HuH-7.5 (cell line): ENCODE measurements at regions not wholly inside any gene's neighbourhood (a gene's known extent, or its start where the extent isn't known, plus 50 kb on each side); places are given as distances from the start of the nearest gene placed in this dataset.

Experiments used
- DNase-seq: peaks from one replicate; pipeline ENCODE4 v3.0.0; 2011; ENCODE audit warnings: low spot score

DNA sequence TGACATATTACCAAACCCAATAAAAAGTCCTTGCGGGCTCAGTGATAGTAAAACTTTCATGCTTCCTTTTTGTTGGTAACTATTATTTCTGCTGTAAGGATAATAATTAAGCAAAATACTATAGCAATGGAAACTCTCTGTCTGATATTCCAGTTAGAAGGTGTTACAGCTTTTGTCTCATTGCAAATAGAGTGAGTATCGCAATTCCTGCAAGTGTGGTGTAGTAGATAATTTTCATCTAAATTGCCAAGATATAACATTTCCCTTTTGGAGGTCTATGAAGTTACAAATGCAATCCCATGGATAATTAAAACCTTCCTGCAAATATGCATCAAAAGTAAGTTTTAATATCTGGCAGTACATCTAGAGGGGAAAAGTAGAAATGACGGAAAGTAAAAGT is 88.7 kb upstream of the CD93 start:
- no peak for DNase-seq

DNA sequence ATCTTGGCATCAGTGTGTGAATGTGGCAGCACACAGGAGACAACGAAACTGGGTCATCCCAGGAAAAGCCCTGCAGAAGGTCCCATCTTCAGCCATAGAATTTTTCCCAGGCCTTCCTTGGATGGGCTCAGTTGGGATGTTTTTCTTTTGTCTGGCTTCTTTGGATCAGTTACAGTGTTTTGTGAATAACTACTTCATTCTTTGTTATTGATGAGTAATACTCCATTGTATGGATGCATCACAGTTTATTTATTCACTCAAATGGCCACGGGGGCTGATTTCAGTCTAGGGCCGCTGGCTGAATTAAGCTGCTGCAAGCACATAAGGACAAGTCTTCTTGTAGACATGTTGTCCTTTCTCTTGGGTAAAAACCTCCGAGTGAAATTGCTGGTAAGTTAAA is 81.3 kb upstream of the CD93 start:
- DNase-seq, result no peak

DNA sequence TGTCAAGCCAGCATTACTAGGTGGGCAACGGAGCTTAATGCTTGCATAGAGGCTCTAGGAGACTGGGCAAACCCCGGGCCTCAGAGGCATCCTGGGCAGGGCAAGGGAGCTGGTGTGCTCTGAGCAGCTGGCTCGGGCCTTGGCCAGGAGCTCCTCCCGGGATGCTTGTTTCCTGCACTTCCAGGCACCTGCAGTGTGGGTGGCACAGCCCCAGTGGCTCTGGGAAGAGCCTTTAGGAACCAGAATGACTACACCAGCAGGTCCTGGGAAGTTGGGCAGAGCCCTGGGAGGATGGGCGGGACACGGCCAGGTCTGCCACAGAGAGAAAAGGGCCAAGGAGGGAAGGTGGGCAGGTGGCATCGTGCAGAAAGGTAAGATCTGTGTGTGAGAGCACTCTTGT is 80.4 kb upstream of the CD93 start:
- DNase-seq, result no peak

DNA sequence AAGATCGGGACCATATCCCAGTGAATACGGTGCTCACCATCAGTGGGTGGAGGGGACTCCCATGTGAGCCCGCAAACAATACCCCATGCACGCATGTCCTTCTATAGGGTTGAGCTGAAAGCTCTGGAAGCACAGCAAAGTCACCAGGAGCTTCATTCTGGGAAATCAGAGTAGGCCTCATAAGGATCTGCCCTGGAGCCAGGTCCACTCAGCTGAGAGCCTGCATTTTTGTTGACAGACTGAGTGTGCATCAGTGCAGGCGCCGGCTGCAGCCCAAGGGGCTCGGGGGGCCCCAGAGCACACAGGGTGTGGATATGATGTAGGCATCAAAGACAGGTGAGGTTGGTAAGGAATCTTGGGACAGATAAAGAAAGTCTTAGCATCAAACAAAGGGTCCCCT is 79.8 kb upstream of the CD93 start:
- no peak for DNase-seq

DNA sequence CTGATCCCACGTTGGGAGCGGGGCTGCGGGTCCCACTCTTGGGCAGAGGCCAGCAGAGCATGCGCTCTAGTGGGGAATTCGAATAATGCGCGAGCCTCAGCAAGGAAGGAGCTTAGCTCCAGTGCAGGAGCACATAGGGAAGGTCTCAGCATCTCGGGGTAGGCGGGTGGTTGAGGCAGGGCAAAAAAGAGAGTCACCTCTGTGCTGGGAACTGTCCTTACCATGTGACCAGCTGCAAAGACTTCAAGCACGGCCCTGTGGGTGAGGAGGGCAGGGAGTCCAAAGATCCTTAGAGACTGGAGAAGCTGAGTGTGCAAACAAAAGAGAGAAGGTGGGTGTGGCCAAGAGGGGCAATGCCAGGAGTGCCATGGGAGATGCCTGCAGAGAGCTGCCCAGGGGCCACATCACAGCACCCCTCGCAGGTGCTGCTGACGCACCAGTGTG is 79.2 kb upstream of the CD93 start:
- no peak for DNase-seq

DNA sequence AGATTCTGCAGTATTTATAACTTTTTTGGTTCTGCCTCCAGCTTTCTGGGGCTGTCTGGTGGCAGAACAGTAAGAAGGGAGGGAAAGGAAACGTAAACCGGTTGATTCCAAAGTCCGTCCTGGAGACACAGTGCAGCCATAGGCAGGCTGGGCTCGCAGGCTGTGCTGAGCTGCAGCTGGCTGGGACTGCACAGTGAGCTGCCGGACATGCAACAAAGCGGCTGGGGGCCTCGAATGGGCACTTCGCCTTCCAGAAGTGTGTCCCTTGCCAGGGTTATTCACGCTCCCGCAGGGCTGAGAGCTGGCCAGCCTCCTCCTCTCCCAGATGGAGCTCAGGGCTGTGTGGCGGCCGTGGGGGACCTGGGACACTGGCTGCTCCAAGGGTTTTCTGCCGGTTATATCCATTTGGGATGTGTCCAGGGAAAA is 78.1 kb upstream of the CD93 start:
- peak; percentile 59 for DNase-seq

DNA sequence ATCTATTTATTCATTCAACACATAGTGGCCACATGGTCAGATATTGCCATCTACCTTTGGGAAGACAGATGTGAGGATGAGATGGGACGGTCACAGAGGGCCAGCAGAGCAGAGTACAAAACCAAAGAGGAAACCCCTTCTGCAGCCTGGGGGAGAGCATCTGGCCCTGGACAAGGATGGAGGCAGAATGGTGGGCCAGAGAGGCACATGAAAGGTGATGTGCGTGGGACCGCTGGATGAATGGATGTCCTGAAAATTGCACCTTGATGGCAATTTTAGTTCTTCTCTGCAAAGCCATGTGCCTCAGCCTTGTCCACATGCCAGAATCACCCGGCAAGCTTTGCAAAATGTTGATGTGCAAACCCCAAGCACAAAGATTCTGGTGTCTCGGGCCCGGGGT is 77.4 kb upstream of the CD93 start:
- DNase-seq, result no peak

DNA sequence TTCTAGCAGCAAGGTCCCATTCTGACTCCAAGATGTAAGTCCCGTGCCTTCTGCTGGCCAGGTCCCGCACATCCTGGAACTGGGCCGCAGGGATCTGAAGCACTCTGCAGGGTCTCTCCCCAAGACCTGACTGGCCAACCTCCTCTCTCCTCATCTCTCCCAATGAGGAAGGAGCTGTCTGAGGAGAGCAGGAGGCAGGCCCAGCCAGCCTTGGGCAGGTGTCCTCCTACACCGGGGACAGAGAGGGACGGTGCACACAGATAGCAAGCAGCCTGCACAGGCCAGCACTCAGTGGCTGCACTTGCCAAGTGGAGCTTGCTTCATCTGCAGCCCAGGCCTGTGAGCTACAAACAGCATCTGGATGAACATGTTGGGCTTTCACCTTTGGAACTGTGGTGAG is 76.8 kb upstream of the CD93 start:
- DNase-seq, result no peak

DNA sequence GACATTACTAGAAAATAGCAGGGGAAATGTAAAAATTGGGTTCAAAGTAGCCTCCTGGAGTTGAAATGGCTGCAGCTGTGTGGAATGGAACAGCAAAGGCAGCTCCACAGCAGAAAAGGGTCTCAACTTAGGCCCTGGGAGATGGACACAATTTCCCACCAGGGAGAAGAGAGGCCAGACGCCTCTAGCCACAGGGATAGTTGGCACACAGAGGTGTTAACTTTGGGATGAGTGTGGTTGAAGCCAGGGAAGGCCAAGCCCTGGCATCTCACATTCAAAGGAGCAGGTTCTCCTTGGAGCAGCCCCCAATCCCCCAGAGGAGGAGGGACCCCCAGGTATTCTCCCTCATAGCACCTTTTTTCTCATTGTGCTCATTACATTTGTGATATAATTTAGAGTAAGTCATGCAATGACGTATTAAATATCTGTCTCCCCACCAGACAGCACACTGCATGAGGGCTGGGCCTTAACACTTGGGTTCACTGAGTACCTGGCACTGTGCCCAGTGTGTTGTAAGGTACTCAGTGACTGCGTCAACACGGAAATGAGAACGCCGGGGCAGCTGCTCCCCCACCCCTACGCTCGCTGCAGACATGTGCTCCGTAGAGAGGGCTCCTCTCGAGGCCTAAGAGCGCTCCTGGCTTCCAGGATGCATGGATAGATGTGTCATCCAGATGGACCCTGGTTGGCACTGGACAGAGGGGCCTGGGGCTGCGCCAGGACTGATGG is 76.0 kb upstream of the CD93 start:
- no peak for DNase-seq

DNA sequence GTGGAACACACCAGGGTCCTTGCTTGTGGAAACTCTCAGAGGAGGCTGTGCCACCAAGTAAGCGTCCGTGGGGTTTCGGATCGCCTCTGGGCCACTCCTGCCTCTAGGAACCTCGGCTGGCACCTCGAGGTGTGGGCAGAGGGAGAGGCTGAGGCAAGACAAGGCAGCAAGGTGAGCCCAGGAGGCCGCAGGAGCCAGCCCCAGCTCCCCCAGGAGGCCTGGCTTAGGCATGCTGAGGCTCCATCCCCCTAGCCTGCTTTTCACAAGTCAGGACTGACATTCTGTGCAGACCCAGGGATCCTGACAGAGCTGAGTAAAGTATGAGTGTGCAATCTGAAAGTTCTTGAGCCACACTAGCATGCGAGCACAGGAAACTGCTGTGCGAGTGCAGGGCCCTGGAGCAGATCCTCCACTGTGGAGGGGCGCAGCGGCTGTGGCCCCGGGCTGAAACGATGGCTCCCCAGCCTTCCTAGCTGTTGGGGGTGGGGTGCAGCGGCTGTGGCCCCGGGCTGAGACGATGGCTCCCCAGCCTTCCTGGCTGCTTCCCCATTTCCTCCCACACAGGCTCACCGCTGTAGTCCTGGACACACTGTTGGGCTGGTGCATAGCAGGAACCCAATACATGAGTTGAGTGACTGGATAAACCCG is 75.2 kb upstream of the CD93 start:
- no peak for DNase-seq

DNA sequence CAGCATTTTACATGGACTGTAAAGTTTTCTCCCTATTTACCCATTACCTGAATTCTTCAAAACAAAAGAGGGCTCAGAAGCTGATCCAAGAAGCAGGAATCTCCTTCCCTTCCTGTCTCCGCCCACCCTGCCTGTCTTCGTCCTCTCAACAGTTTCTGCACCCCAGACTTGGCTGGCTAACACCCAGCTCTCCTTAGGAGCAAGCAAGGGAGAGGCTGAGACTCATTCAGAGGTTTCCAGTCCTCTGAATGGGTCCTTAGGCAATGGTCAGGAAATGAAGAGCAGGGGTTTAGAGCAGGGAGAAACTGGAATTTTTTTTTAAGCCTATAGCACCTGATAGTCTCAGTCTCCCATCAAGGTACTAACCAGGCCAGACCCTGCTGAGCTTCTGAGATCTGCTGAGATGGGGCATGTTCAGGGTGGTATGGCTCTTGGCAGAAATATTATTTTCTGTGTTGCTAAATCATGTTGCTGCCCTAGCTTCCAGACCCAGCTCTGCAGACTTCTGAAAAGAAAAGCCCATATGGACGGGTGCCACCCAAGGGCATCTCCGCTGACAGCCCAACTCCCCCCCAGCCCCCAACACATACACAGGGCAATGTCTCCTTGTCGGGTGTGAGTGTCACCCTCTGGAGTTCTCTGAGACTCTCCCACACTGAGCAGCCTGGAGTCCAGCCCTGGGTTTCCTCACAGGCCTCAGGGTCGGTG is 74.6 kb upstream of the CD93 start:
- DNase-seq, result no peak

DNA sequence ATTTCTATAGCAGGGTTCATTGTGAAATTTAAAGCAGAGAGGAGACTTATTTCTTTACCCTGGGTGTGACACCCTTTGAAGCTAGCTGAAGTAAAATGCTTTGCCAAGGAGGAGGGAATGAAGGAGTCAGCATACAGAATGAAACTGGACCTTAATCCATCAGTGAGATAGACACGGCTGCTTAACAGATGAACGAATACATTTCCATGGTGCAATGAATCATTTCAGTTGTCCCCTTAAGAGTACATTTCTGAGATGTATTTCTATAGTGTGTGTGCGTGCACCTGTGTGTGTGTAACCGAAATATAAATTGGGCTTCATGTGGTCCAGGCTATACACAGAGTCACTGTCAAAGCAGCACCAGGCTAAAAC is 73.8 kb upstream of the CD93 start:
- no peak for DNase-seq

DNA sequence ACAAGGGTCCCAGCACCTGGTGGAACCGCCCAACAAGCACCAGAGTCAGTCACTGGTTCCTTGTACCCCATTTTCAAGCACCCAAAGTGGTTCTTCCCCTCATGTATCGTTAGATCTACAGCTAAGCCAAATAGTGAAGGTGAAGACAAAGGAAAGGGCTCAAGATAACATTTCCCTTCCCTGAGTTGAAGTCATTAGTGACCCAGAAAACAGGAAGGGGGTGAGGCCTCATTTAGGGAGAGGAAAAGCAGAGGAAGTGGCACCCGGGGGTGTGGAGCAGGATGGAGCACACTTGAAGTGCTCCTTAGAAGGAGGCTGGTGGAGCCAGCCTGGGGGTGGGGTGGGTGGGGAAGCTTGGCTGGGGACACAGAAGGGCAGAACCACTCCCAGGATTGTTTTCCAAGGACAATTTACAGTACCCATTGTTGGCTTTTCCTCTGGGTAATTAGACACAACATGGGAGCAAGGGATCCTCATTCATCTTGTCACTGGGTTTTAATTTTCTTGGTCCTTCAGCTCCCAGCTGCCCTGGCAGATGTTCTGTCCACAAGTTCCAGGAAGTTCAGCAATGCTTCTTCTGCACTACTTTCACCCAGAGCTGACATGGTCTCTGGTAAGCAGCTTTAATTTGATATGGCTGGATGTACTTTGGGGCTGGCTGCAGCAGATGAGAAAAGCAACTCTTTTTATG is 73.3 kb upstream of the CD93 start:
- no peak for DNase-seq

DNA sequence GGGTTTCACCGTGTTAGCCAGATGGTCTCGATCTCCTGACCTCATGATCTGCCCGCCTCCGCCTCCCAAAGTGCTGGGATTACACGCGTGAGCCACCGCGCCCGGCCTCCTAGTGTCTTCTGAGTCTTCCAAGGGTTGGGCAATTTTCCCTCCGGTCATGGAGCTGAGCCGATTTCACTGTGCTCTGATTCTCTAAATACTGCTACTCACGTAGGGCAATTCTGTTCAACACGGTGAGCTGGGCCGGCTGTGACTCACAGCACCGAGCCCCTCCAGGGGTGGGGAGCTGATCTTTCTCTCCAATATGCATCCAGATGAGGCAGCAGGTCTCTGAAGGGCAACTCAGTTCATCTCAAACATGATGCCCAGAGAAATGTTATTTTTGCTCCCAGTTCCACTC is 71.6 kb upstream of the CD93 start:
- DNase-seq, result no peak

DNA sequence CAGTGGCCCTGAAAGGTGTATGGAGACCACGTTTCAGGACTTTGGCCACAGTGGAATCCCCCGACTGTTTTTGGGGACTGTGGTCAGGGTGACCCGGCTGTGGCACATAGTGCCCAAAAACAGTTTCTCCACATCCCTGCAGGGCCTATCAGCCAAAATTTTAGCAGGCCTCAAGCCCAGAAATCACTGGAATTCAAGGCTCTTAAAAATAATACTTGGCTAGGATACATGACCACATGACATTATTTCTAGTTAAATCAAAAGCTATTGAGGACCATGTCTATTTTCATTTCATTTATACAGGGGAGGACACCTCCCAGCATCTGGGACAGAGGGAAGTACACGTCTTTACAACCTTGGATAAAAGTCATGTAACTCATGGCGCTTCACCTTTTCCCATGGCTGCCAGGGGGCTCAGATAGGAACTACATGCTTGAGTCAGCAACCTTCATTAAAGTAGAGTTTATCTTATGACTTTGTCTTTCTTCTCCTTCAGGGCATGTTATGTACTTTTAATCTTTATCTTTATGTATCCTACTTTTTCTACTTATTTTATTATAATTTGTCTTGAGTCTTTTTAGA is 70.8 kb upstream of the CD93 start:
- DNase-seq, result no peak

DNA sequence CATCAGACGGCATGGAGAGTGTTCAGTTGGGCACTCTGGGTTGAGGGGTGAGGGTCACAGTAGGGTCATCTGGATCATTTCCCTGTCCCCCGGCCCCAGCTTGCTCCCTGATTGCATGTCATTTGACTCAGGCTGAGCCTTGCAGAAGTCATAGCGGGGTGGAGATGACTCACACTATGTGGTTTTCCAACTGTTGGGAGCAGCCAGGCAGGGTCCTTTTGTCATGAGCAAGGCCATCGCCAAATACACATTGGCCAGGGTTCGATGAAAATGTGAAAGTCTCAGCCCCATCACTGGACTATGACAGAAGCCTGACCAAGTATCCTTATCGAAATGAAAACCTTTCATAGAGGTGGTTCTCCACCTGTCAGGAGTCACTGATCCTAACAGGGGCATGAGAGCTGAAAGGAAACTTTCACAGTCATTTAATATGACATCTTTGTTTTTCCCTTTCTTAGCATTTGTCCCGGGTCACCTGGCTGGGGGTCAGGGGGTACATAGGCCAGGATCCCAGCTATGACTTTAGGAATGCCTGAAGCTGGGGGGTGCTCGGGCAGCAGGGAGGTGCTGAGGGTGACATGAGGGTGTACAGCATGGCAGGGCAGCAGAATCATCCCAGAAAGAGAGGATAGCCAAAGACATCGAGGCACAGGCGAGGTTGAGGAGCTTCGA is 70.2 kb upstream of the CD93 start:
- DNase-seq, result no peak

DNA sequence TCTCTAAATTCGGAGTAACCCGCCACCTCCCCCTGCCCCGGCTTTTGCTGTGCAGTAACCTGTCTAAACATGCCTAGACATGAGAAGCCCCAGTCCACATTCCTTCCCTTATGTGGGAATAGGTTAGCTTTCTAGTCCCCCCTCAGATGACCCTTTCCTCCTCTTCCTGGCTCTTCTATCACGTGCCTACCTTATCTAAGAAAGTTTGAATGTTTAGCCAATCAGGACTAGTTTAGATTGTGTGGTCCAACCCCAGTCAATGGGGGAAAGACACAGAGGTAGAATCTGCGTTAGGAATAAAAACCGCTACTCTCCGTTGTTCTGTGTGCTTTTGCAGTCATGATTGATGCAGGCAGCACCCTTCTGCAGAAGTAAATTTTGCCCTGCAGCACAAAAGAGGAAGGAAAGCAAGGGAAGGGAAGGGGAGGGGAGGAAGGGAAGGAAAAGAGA is 69.0 kb upstream of the CD93 start:
- no peak for DNase-seq

DNA sequence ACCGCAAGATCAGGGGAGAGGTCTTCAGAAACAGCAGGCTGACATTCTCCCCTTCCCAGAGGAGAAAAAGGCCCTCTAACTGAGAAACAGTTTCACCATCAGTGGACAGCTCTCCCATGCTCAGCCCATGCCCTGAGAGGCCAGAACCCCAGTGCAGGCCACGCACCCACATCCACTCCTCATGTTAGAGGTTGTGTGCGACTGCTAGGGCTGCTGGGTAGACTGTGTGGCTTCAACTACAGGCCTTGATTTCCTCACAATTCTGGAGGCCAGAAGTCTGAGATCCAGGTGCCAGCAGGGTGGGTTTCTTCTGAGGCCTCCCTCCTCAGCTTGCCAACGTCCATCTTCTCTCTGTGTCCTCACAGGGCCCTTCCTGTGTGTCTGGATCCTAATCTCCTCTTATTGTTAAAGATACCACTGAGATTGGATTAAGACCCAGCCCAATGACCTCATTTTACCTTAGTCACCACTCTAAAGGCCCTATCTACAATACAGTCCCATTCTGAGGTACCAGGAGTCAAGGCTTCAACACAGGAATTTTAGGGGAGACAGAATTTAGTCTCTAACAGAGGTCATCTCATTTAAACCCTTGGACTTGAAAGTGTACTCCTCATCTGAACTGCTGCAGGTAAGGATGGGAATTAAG is 67.7 kb upstream of the CD93 start:
- no peak for DNase-seq

DNA sequence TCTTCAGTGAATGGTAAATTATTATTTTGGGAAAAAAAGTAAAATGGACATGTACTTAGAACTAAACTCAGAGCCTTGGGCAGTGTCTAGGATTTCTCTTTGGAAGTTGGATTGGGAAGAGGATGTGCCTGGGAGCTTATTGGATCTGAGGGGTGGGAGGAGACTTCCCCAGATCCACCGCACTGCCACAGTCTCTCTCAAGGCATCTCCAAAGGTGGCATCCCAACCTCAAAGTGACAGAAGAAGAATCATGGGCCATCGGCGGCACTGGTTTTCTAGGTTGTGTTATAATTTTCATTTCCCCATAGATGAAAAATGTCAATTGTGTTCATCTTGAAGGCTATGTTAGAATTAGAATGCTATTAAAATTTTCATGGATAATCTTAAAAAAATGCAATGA is 66.8 kb upstream of the CD93 start:
- no peak for DNase-seq

DNA sequence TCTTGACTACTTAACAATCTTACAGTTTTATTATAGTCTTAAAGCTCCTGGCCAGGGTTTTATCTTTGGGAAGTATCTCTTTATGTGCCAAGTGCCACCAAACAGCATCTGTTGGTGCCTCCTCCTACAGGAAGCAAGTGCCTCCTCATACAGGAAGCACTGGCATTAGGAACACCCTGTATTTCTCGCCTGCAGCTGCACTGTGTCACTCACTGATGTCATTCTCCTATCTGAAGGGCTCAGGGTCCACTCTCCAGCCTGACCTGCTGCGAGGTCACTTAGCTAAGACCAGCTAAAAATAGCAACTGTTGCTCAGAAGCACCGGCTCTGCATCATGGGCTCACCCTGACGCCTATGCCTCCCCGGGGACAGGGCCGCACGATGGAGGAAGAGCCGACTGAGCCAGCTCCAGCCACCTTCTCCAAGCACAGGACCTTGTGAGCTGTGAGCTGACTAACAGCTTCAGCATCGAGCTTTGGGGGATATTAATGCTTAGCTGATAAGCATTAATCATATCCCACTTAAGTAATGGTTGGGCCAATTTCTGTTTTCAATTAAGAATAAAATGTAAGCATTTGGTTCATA is 66.3 kb upstream of the CD93 start:
- DNase-seq, result peak; percentile 95

DNA sequence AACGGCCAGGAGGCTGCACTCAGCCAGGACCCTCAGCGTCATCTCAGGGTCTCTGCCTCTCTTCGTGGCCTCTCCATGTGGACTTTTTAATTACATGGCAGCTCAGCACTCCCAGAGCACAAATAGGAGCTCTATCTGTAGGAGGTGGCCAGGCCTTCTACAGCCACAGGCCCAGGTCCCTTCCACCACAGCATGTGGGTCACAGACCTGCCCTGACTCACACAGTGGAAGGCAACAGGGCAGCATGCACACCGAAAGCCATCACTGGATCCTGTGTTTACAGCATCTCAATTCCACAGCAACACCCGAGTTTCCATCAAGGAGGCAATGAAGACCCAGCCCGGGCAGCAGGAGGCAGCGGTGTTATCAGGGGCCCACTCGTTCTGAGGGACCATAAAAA is 65.8 kb upstream of the CD93 start:
- DNase-seq, result no peak
